ENCODE measurements at regions not wholly inside any gene's neighbourhood (a gene's known extent, or its start where the extent isn't known, plus 50 kb on each side); places are given as distances from the start of the nearest gene placed in this dataset.

GRCh38 chr20:61026173-61026572 is 225.9 kb upstream of the CDH4 start:
- TF ChIP-seq POLR2AphosphoS5 (IDR thresholded peaks at IDR 0.05; ENCODE audit: low read depth, low read length) (no peak), REST (IDR thresholded peaks at IDR 0.05; ENCODE audit: insufficient read depth in 1 of 2, low read depth in 2 of 2, low read length in 2 of 2) (no peak)

Measured in PFSK-1 (cell line).